Activated CD8-positive, alpha-beta T cell treated with anti-CD3 and anti-CD28 coated beads, Interleukin-2, amount 10 ng/mL, durations not matched to agents 7 days and 5 days (primary cell): ENCODE measurements at regions not wholly inside any gene's neighbourhood (a gene's known extent, or its start where the extent isn't known, plus 50 kb on each side); places are given as distances from the start of the nearest gene placed in this dataset.

Experiments
- ATAC-seq: fragments of 150-1000 bp; cut with Tn5 transposase; one replicate; pipeline ENCODE4 v1.10.0; 2021; ENCODE audit warnings: moderate library complexity
- CTCF ChIA-PET: fragments of 350-600 bp; sonication (Branson Sonifier 250); formaldehyde crosslinking; loops from one replicate; lab custom pipeline; 2021; ENCODE audit warnings: antibody characterized with exemption; lab: Charles Lee
- POLR2A ChIA-PET: fragments of 350-600 bp; sonication (Branson Sonifier 250); formaldehyde crosslinking; loops from one replicate; lab custom pipeline; 2021; ENCODE audit warnings: antibody characterized with exemption; lab: Charles Lee
- DNase-seq: peaks from one replicate; pipeline ENCODE4 v3.0.0-alpha.2; 2020
- H3K27ac Mint-ChIP-seq: one replicate; pipeline ENCODE4 v1.8.0; 2021; ENCODE audit warnings: mild to moderate bottlenecking, mixed read lengths
- H3K27me3 Mint-ChIP-seq: one replicate; pipeline ENCODE4 v1.8.0; 2021; ENCODE audit warnings: low read depth, mixed read lengths
- H3K36me3 Mint-ChIP-seq: one replicate; pipeline ENCODE4 v1.8.0; 2021; ENCODE audit warnings: low read depth, mixed read lengths
- H3K4me1 Mint-ChIP-seq: one replicate; pipeline ENCODE4 v1.8.0; 2021; ENCODE audit warnings: low read depth, mixed read lengths
- H3K4me3 Mint-ChIP-seq: one replicate; pipeline ENCODE4 v1.8.0; 2021; ENCODE audit warnings: mild to moderate bottlenecking, mixed read lengths
- H3K9me3 Mint-ChIP-seq: one replicate; pipeline ENCODE4 v1.8.0; 2022; ENCODE audit warnings: mixed read lengths; ENCODE audit not compliant: insufficient read depth

DNA sequence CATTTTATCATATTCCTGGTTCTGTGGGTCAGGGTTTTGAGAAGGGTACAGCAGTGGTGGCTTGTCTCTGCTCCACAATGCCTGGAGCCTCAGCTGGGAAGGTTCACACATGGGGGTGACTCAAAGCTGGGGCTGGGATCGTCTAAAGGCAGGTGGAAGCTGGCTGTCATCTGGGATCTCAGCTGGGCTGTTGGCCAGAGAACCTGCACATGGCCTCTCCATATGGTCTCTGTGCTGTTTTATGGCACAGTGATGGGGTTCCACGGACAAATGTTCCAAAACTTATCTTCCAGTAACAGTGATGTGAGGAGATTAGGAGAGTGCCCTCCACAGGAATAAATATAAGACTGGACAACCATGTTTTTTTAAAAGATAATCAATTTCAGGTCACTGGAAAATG lies 191.4 kb downstream of the SS18 start:
- CTCF ChIA-PET, result no interaction called here
- Mint-ChIP-seq H3K36me3 (no peaks in the 10 kb centered on the region), H3K9me3 (no peaks in the 10 kb centered on the region), H3K27me3 (peaks cover 7% of the 10 kb centered on the region), H3K4me3 (no peak overlapping the region), H3K27ac (no peak overlapping the region), H3K4me1 (no peaks in the 10 kb centered on the region)
- POLR2A ChIA-PET, result no interaction called here
- ATAC-seq (no peak), DNase-seq (no peak)

DNA sequence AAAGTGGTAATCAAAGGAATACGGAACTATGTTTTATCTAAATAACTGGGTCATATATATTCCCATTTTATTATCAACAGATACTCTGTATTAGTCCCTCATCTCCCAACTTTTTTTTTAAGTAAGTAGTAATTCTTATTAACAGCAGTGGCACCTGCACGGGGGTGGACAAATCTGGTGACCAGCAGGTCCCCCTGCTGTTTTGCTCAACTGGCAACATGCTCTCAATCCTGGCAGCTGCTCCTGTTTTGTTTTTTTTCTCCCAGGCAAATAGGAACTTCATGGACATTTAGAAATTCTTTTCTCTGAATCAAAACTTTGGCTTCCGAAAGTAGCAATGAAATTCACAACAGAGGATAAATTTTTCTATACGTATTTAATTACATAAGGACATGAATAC lies 193.5 kb downstream of the SS18 start:
- DNase-seq, result no peak
- Mint-ChIP-seq H3K4me1 (no peaks in the 10 kb centered on the region), H3K4me3 (no peak overlapping the region), H3K27me3 (peaks cover 7% of the 10 kb centered on the region), H3K9me3 (no peaks in the 10 kb centered on the region), H3K36me3 (no peaks in the 10 kb centered on the region), H3K27ac (no peak overlapping the region)
- ChIA-PET CTCF (no interaction called here), POLR2A (interaction anchor here (0.5 kb wide), 1 partner anchor 116 kb away, joined by 3 read pairs; no protein-coding TSS in a partner anchor)
- no peak for ATAC-seq

DNA sequence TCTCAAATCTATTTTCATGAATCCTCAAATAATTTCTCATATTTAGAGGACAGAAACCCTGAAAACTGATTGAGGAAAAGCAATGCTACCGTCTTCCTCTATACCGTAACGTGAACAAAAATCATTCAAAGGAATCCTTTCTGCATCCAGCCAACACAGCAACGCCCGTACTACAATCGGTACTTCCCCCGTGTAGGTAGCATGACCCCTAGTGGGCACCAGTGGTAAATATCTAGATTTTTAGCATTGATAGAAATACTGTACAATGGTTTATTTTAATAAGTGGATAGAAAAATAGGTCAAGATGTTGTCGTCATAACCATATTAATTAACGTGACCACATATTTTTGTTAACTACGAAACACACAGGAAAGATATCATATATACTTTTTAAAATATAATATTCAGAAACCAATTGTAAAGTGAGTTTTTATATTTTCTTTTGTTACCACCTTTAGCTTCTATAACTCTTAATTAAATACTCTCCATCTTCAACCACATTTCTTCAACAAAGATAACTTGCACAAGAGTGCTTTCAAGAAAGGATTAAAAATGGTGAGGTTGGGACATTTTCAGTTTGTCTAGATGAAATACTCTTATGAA lies 194.1 kb downstream of the SS18 start:
- no peaks in the 10 kb centered on the region for H3K9me3 Mint-ChIP-seq
- H3K27ac Mint-ChIP-seq, result no peak overlapping the region
- peak; percentile 38 for DNase-seq
- no peaks in the 10 kb centered on the region for H3K36me3 Mint-ChIP-seq
- no peak overlapping the region for H3K4me3 Mint-ChIP-seq
- no peaks in the 10 kb centered on the region for H3K4me1 Mint-ChIP-seq
- H3K27me3 Mint-ChIP-seq, result peaks cover 7% of the 10 kb centered on the region
- ChIA-PET POLR2A (interaction anchor here (0.5 kb wide), 1 partner anchor 115 kb away, joined by 3 read pairs; no protein-coding TSS in a partner anchor), CTCF (no interaction called here)
- no peak for ATAC-seq

DNA sequence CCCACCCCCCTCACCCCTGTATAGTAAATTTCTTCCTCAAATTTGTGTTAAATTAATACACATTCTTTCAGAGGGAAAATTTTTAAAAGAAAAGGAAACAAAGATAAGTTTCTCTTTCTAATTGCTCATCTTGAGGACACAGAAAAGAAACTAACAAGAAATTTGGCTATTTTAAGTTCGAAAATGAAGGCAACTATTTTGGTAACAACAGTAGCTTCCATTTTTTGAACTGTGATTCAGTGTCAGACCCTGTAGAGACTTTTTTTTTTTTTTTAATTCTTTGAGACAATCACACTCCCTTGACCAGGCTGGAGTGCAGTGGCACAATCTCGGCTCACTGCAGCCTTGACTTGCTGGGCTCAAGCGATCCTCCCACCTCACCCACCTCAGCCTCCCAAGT lies 194.9 kb downstream of the SS18 start:
- H3K36me3 Mint-ChIP-seq, result no peaks in the 10 kb centered on the region
- DNase-seq (no peak), ATAC-seq (no peak)
- ChIA-PET POLR2A (no interaction called here), CTCF (no interaction called here)
- H3K27me3 Mint-ChIP-seq, result peaks cover 7% of the 10 kb centered on the region
- no peaks in the 10 kb centered on the region for H3K9me3 Mint-ChIP-seq
- no peak overlapping the region for H3K4me3 Mint-ChIP-seq
- no peaks in the 10 kb centered on the region for H3K4me1 Mint-ChIP-seq
- H3K27ac Mint-ChIP-seq, result no peak overlapping the region

DNA sequence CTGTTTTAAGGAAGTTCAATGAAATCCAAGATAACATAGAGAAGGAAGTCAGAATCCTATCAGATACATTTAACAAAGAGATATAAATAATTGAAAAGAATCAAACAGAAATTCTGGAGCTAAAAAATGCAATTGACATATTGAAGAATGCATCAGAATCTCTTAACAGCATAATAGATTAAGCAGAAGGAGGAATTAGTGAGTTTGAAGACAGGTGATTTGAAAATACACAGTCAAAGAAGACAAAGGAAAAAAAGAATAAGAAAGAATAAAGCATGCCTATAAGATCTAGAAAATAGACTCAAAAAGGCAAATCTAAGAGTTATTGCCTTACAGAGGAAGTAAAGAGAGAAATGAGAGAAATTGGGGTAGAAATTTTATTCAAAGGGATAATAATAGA lies 204.1 kb downstream of the SS18 start:
- DNase-seq, result no peak
- ChIA-PET CTCF (no interaction called here), POLR2A (no interaction called here)
- no peaks in the 10 kb centered on the region for H3K9me3 Mint-ChIP-seq
- H3K4me1 Mint-ChIP-seq, result no peaks in the 10 kb centered on the region
- H3K36me3 Mint-ChIP-seq, result no peaks in the 10 kb centered on the region
- no peak overlapping the region for H3K27ac Mint-ChIP-seq
- H3K4me3 Mint-ChIP-seq, result no peak overlapping the region
- no peak for ATAC-seq
- H3K27me3 Mint-ChIP-seq, result peaks cover 6% of the 10 kb centered on the region

DNA sequence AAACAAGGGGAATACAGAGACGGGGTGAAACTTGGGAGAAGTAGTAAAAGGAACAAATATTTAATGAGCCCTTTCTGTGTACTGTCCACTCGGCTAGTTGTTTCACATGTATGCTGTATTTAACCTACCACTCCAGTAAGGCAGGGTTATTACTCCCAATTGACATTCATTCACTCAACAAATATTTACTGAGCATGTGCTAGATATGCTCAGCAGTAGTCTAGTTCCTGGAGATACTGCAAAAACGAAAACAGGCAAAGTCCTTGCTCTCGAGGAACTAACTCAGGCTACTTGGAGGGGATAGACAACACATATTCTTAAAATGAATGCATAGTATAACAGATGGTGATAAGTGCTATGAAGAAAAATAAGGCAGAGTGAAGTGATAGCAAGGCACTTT lies 207.3 kb downstream of the SS18 start:
- ChIA-PET POLR2A (no interaction called here), CTCF (no interaction called here)
- ATAC-seq (no peak), DNase-seq (no peak)
- H3K27ac Mint-ChIP-seq, result no peak overlapping the region
- peaks cover 5% of the 10 kb centered on the region for H3K27me3 Mint-ChIP-seq
- no peaks in the 10 kb centered on the region for H3K36me3 Mint-ChIP-seq
- no peaks in the 10 kb centered on the region for H3K4me1 Mint-ChIP-seq
- no peak overlapping the region for H3K4me3 Mint-ChIP-seq
- H3K9me3 Mint-ChIP-seq, result no peaks in the 10 kb centered on the region

DNA sequence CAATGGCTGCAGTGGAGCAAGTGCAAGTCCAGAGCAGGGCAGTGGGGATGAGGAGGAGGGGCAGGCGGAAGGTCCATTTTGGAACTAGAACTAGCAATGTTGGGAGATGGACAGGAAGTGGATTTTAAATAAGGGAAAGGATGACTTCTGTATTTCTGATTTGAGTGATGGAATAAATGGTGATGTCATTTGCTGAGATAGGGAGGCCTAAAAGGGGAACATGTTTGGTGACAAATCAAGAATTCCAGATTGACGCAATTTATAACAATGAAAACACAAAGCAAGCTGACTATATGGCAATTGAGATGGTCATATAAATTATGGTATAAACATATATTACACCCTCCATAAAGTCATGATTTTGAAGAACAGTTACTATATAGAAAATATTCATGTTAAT lies 209.3 kb downstream of the SS18 start:
- no peaks in the 10 kb centered on the region for H3K36me3 Mint-ChIP-seq
- no peaks in the 10 kb centered on the region for H3K9me3 Mint-ChIP-seq
- ATAC-seq, result no peak
- no peaks in the 10 kb centered on the region for H3K4me1 Mint-ChIP-seq
- no peak overlapping the region for H3K4me3 Mint-ChIP-seq
- DNase-seq, result no peak
- no peaks in the 10 kb centered on the region for H3K27me3 Mint-ChIP-seq
- no peak overlapping the region for H3K27ac Mint-ChIP-seq
- CTCF ChIA-PET, result no interaction called here
- POLR2A ChIA-PET, result no interaction called here

DNA sequence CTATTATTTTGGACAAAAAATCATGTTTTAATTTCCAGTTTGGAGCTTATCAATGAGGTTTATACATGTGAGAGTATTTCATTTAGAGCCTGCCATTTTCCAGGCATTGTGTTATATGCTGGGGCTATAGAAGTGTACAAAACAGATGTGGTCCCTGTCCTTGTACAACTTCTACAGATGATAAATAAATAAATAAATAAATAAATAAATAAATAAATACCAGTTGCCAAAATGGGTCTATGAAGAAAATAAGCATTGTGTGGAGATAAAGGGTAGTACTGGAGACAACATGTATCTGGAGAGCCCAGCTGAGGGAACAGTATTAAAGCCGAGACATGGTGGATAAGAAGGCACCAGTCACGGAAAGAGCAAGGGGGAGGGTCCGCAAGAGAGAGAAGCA lies 210.0 kb downstream of the SS18 start:
- Mint-ChIP-seq H3K27ac (no peak overlapping the region), H3K4me1 (no peaks in the 10 kb centered on the region), H3K9me3 (no peaks in the 10 kb centered on the region), H3K4me3 (no peak overlapping the region), H3K27me3 (no peaks in the 10 kb centered on the region), H3K36me3 (no peaks in the 10 kb centered on the region)
- ChIA-PET POLR2A (no interaction called here), CTCF (no interaction called here)
- ATAC-seq, result no peak
- DNase-seq, result no peak

DNA sequence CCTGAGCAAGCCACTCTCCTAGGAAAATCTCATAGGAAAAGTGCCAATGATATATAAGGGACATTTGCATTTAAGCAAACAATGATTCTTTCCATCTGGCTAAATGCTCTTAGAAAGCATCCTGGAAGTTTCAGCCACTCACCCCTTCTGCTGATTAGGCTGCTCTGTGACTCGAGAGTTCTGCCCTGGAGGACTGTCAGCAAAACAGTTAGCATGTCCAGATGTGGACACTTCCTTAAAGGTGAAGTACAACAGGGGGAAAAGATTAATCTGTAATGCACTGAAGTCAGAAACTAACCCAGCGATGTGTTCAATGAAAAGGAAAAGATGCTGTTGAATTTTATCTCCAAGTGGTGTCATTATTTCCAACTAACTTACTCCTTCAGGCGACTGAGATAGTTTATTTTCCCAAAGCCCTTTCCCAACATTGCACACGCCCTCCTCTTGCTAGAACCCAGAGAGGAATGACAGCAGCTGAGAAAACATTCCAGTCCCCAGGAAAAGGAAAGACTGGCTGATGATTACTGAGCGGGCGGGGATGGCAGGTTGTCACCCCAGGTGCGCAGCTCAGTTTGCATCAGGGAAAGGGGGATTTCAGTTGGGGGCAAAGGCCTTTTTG lies 214.0 kb downstream of the SS18 start:
- ChIA-PET CTCF (no interaction called here), POLR2A (interaction anchor here (0.7 kb wide), 1 partner anchor 211 kb away, joined by 3 read pairs; no protein-coding TSS in a partner anchor)
- Mint-ChIP-seq H3K4me3 (no peak overlapping the region), H3K9me3 (no peaks in the 10 kb centered on the region), H3K27ac (no peak overlapping the region), H3K4me1 (no peaks in the 10 kb centered on the region), H3K36me3 (no peaks in the 10 kb centered on the region), H3K27me3 (no peaks in the 10 kb centered on the region)
- DNase-seq (no peak), ATAC-seq (no peak)

DNA sequence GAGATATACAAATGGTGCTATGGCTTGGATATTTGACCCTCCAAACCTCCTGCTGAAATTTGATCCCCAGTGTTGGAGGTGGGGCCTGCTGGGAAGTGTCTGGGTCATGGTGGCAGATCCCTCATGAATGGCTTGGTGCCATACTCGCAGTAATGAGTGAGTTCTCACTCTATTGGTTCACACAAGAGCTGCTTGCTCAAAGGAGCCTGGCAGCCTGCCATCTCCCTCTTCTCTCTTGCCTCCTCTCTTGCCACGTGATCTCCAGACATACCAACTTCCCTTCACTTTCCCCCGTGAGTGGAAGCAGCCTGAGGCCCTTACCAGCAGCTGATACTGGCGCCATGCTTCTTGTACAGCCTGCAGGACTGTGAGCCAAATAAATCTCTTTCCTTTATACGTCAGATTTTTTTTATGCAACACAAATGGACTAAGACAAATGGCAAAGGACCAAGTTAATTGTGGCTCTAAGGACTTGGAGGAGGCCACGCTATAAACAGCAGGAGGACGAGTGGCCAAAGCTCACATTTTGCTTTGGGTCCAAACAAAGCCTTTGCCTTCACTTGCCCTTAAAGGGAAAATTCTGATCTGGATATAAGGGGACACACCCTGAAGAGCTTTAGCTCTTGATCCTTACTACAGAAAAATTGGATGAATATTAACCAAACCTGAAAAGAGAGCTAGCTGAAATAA lies 214.7 kb downstream of the SS18 start:
- Mint-ChIP-seq H3K27ac (no peak overlapping the region), H3K4me1 (no peaks in the 10 kb centered on the region), H3K27me3 (no peaks in the 10 kb centered on the region), H3K36me3 (no peaks in the 10 kb centered on the region), H3K4me3 (no peak overlapping the region), H3K9me3 (no peaks in the 10 kb centered on the region)
- ChIA-PET POLR2A (interaction anchor here (0.7 kb wide), 1 partner anchor 211 kb away, joined by 3 read pairs; no protein-coding TSS in a partner anchor), CTCF (no interaction called here)
- ATAC-seq, result no peak
- no peak for DNase-seq

DNA sequence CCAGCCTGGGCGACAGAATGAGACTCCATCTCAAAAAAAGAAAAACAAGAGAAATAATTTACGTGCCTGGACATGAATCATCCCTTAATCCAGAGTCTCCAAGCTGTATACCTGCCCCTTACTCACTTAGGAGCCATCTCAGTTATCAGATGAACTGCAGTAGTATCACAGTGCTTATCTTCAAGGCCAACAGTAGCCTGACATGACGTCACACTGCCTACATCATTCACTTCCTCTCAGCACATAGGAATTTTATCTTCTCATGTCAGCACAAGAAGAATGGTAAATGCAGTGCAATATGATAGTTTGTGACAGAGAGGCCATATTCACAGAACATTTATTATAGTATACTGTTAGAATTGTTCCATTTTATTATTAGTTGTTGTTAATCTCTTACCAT lies 216.6 kb downstream of the SS18 start:
- POLR2A ChIA-PET, result no interaction called here
- Mint-ChIP-seq H3K4me1 (no peaks in the 10 kb centered on the region), H3K36me3 (no peaks in the 10 kb centered on the region), H3K27ac (no peak overlapping the region), H3K27me3 (no peaks in the 10 kb centered on the region), H3K4me3 (no peak overlapping the region), H3K9me3 (no peaks in the 10 kb centered on the region)
- no peak for ATAC-seq
- CTCF ChIA-PET, result no interaction called here
- DNase-seq, result no peak

DNA sequence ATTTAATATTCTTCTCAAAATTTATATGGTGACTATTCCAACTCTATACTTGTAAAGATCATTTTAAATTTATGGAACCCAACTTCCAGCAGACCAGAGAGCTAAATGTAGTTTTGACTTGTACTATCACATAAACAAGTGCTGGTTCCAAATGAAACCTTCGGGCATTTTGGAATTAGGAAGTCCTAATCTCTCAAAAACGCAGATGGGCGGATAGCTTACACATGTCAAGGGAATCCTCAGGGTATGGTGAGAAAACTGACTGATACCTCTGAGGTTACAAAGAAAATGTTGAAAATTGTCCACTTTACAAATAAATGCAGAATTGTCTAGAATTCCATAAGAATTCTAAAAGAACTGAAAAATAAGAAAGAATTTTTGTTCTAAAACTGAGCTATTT lies 224.1 kb downstream of the SS18 start:
- H3K27me3 Mint-ChIP-seq, result peaks cover 4% of the 10 kb centered on the region
- ChIA-PET CTCF (no interaction called here), POLR2A (no interaction called here)
- no peaks in the 10 kb centered on the region for H3K4me1 Mint-ChIP-seq
- H3K36me3 Mint-ChIP-seq, result no peaks in the 10 kb centered on the region
- no peak overlapping the region for H3K4me3 Mint-ChIP-seq
- no peak overlapping the region for H3K27ac Mint-ChIP-seq
- no peaks in the 10 kb centered on the region for H3K9me3 Mint-ChIP-seq
- DNase-seq, result no peak
- ATAC-seq, result no peak
